ENCODE measurements at regions not wholly inside any gene's neighbourhood (a gene's known extent, or its start where the extent isn't known, plus 50 kb on each side); places are given as distances from the start of the nearest gene placed in this dataset.

DNA sequence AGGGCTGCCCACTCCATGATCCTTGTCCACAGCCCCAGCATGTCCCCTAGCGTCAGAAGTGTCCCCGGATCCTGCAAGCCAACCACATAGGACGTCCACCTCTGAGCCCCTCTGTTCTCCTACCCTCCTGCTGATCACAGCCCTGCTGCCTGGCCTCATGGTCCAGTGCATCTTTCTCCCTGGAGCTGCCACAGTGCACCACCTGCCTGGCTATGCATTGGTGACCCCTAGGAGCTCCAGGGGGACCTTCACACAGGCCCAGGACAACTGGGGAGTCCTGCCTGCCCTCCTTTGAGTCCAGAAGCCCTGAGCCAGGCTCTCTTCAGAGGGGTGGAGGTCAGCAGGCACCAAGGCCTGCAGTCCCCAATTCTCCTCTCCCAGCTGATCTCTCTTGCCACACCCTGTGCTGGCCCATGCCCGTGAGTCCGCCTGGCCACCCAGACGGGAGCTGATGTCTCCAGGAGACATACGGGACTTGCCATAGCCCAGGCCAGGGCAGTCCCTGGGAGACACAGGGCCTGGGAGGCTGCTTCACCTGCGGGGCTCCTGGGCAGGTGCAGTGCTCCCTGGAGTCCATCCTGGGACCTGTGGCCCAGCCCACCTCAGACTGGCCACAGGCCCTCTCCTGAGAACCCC, 77.4 kb upstream of the RET start:
- intact Hi-C loops (cut with micrococcal nuclease), result no loop called here

GRCh38 chr10:43000021-43000411, 76.9 kb upstream of the RET start:
- intact Hi-C loops (cut with micrococcal nuclease), result no loop called here

GRCh38 chr10:43000651-43001426, 76.0 kb upstream of the RET start:
- intact Hi-C loops (cut with micrococcal nuclease), result no loop called here

- intact Hi-C loops (cut with micrococcal nuclease), result no loop called here
Observed at GRCh38 chr10:43001427-43001795, 75.5 kb upstream of the RET start.

DNA sequence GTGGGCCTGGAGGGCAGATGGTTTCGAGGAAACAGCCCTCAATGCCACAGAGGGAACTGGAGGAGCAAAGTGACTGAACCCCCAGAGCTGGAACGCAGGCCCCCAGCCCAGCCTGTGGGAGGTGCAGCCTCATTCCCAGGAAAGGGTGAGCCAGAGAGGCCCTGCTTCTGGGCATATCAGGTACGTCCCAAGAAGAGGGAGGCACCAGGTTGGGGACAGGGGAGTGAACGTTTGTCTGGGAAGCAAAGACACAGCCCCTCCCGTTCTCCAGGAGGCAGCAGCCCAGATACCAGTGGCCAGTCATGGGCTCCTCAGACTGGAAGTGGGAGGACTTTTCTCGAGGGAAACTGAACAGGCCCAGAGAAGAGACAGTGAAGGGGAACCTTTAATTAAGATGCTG, 74.3 kb upstream of the RET start:
- intact Hi-C loops (cut with micrococcal nuclease), result no loop called here

DNA sequence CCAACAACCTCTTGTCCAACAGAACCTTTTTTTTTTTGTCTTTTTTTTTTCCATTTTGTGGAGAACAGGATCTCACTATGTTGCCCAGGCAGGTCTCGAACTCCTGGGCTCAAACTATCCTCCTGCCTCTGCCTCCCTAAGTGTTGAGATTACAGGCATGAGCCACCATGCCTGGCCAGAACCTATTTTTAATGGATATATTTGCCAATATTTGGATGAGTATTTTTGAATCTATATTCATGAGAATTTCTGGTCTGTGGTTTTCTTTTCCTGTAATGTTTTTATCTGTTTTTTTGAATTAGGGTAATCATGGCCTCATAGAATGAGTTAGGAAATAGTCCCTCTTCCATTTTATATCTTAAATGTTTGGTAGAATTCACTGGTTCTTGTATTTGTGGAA, 70.4 kb upstream of the RET start:
- intact Hi-C loops (cut with micrococcal nuclease), result no loop called here

- intact Hi-C loops (cut with micrococcal nuclease), result no loop called here
Observed at GRCh38 chr10:43012578-43012977, 64.3 kb upstream of the RET start.

DNA sequence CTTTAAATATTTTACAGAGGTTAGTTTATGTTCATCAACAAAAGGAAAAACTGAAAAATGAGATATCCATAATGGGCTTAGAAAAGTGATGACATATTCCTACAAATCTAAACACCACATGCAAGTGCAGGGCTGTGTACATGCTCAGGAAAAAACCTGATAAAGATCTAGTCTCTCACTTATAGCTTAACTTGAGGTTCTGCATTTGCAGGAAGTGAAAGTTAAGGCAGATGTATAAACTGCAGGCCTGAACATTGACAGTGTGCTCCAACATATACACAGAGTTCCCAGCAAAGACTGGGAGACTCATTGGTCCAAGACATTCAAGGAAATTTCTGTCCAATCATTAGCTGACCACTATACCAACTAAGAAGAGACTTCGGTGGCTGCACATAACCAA, 63.8 kb upstream of the RET start:
- intact Hi-C loops (cut with micrococcal nuclease), result no loop called here

GRCh38 chr10:43024524-43024923, 52.3 kb upstream of the RET start:
- intact Hi-C loops (cut with micrococcal nuclease), result no loop called here

- intact Hi-C loops (cut with micrococcal nuclease), result no loop called here
Observed at GRCh38 chr10:43024942-43025700, 51.7 kb upstream of the RET start.

DNA sequence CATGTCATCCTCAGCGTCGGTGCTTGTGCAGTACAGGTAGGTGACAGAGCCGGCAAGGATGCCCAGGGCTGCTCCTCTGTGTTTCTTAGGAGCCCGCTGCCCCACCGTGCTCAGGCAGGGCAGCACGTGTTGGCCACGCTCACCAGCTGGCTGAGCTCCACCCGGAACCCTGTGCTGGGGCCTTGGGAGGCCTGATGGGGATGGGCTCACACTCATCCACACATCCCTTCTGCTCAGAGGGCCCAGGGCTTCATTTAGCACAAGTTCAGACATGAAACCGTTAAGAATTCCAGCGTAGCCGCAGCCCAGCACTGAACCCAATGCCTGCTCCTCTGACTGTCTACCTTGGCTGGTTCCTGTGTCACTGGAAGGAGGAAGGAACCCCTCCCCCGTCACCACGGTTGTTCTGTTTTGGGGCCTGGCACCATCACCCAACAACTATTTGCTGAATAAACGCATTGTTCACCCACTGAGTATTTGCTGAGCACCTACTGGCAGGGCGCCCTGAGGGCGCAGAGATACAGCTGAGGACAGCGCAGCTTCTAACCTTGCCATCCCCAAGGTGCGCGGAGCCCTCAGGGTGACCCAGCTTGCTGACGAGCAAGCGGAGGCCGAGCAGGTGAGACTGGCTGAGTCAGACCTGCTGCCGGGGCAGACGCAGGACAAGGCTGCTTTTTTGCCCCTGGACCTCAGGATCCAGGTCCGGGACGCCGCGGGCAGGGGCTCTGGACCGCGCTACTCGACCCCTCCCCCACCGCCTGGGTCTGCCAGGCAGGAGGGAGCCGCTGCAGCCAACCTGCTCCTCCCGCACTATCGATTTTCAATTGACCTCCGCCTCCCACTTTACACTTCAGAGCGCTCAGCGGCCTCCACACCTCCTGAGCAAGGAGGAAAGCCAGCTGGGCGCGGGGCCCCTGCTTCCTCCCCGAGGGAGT, 50.6 kb upstream of the RET start:
- intact Hi-C loops (cut with micrococcal nuclease), result no loop called here
